Fibroblast of lung (primary cell): ENCODE measurements at regions not wholly inside any gene's neighbourhood (a gene's known extent, or its start where the extent isn't known, plus 50 kb on each side); places are given as distances from the start of the nearest gene placed in this dataset.

Source experiments
- EZH2 ChIP-seq: IDR thresholded peaks from 2 replicates; pipeline ENCODE4 v1.5.1; 2012; ENCODE audit warnings: low read length, control low read depth, mild to moderate bottlenecking; ENCODE audit errors: missing control alignments
- TF ChIP-seq, protein P1 (sequence below), 2 donors: IDR thresholded peaks in 1 of 2; conservative IDR thresholded peaks in 1 of 2; 1 replicate in 1 of 2; 2 replicates in 1 of 2; pipeline ENCODE4 v1.5.1; 2011 to 2012; ENCODE audit warnings: low read length in 2 of 2, control low read depth in 1 of 2, inconsistent platforms in 1 of 2, low read depth in 1 of 2, mild to moderate bottlenecking in 1 of 2

DNA sequence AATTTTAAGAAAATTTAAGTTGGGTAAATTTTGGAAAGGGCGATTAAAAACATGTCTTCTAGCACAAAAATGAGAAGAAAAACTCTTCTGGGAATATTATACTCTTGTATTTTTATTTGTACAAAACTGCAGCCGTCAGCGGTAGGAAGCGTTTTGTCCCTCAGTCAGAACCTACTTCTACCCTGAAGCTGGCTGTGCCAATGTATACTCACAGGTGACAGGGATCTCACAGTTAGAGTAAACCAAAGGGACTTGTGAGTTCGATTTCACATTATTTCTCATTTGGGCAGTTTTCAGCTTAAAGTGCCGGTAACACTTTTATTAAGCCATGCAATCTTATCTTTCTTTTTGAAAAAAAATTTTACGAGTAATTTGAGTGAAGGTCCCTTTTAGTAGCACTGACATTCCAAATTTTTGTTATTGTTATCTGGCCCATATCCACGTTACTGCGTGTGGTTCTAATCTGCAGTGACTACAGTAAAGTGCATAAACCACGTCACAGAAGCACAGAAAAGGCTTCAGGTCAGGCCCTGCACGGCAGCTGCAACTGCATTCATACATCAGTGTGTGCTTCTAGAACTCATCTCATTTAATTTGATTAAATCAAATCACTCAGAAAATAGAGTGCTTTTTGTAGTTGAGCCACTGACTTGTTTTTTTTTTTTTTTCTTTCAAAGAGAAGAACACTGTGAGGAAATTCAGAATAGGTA, 387.3 kb downstream of the LIG4 start:
- TF ChIP-seq, protein P1, sequence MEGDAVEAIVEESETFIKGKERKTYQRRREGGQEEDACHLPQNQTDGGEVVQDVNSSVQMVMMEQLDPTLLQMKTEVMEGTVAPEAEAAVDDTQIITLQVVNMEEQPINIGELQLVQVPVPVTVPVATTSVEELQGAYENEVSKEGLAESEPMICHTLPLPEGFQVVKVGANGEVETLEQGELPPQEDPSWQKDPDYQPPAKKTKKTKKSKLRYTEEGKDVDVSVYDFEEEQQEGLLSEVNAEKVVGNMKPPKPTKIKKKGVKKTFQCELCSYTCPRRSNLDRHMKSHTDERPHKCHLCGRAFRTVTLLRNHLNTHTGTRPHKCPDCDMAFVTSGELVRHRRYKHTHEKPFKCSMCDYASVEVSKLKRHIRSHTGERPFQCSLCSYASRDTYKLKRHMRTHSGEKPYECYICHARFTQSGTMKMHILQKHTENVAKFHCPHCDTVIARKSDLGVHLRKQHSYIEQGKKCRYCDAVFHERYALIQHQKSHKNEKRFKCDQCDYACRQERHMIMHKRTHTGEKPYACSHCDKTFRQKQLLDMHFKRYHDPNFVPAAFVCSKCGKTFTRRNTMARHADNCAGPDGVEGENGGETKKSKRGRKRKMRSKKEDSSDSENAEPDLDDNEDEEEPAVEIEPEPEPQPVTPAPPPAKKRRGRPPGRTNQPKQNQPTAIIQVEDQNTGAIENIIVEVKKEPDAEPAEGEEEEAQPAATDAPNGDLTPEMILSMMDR (conservative IDR thresholded peaks at IDR 0.05 in 1 of 2, IDR thresholded peaks at IDR 0.05 in 1 of 2; ENCODE audit: low read depth in 1 of 2, low read length in 2 of 2) = no peak
- no peak for TF ChIP-seq EZH2
